NCI-H146 treated with DMSO at 0.1 percent for 48 hours (cell line): ENCODE measurements at regions not wholly inside any gene's neighbourhood (a gene's known extent, or its start where the extent isn't known, plus 50 kb on each side); places are given as distances from the start of the nearest gene placed in this dataset.

ENCODE experiments used
- DNase-seq: peaks from one replicate; lab custom pipeline; 2025; ENCODE audit not compliant: unreplicated experiment; lab: John Stamatoyannopoulos, UW

DNA sequence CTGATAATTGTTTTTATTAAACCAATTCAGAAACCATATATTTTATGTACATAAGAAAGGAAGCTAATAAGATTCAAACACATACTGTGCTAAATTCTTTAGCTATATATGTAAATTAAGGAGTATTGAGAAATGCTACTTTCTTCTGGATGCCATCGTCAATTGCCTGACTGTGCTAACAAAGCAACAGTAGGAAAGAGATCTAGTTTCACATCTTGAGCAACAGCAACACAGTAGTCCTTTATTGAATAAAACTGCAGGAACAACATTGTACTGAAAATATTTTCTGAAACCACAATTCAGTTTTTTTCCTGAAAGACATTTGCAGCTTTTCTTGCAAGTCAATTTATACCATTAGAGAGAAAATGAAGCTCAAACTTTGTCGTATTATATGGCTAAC, 1404.9 kb upstream of the SLC39A10 start:
- no peak for DNase-seq

DNA sequence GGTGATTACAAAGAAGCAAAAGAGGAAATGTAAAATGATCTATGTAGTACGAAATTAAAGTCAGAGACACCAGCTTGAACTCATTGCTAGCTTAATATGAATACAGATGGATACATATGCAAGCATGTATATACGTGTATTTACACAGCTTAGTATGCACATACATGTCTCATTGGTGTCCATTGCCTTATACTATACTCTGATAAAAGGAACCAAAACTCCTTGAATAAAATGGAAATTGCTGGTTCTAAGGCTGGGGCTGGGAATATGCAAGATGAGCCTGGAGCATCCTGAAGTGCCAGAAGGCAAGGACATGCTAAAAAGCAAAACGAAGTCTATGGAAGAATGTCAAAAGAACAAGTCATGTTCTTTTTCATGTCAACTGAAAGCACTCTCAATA, 1424.4 kb upstream of the SLC39A10 start:
- no peak for DNase-seq

DNA sequence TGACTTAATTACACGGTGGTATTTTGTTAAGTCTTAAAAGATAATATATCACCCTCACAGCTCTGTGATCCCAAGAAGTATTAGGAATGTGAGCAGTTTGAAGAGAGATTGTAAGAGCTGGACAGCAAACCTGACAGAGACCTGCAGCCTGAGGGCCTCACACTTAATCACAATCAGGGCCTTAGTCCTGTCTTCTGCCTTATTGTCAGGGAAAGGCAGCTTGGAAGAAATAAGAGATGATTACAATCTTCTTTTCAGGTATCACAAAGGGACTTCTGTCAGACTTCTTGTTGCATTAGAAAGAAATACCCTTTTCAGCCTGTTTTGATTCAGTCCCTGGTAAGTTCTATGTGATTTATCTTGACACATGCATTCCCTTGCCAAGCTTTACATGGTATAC, 1433.8 kb upstream of the SLC39A10 start:
- DNase-seq: no peak

DNA sequence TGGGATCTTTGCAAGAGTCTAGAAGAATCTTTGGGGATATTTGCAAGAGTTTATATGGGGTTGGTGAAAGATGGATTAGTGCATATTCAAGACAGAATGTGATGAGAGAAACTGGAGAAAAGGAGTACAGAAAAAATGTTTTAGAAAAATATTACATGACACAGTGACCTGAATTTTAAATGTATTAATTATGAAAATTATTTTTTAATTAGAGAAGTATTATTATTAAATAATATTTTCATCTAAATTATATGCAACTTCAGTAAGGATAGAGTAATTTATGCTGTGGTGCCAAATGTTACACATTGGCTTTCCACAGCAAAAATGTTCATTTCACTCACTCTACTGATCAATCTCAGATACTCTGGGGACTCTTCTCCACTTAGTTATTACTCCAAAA, 1442.8 kb upstream of the SLC39A10 start:
- no peak for DNase-seq

DNA sequence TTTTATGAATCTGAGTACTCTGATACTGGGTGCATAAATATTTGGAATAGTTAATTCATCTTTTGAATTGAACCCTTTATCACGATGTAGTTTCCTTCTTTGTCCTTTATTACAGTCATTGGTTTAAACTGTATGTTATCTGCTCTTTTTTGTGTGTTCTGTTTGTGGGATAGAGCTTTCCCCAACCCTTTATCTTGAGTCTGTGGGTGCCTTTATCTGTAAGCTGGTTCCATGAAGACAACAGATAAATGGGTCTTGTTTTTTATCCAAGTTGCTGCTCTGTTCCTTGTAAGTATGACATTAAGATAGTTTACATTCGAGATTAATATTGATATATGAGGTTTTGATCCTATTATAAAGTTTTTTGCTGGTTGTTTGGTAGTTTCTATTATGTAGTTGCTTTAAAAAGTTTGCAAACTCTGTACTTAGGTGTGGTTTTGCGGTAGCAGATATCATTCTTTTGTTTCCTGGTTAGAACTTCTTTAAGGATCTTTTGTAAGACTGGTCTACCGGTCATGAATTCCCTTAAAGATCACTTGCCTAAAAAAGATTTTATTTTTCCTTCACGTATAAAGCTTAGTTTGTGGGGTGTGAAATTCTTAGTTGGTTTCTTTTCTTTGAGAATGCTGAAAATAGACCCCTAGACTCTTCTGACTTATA, 1451.3 kb upstream of the SLC39A10 start:
- DNase-seq: no peak

DNA sequence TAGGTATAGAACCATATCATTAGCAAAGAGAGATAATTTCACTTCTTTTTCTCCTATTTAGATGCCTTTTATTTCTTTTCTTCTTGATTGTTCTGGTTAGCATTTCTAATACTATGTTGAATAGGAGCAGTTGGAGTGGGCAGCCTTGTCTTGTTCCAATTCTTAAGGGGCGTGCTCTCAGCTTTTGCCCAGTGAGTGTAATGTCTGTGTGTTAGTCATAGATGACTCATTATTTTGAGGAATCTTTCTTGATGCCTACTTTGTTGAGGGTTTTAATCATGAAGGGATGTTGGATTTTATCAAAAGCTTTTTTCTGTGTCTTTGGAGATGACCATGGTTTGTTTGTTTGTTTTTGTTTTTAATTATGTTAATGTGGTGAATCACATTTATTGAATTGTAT, 1453.1 kb upstream of the SLC39A10 start:
- no peak for DNase-seq

DNA sequence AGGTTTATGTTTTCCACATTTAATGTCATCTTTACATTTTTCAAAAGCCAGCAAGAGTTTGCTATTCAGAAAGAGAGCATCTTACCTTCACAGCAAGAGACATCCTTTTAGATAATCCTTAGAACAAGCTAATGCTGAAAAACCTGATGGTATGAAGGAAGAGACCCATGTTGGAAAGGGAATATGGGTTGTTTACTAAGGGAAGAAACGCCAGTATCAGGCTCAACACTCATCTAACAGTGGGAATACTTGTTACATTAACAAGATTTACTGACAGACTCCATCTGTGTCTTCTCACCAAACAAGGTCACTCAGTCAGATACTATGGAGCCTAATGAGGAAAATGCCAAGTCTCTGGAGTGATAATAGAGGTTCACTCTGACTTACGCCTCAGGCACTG, 1474.1 kb upstream of the SLC39A10 start:
- no peak for DNase-seq

DNA sequence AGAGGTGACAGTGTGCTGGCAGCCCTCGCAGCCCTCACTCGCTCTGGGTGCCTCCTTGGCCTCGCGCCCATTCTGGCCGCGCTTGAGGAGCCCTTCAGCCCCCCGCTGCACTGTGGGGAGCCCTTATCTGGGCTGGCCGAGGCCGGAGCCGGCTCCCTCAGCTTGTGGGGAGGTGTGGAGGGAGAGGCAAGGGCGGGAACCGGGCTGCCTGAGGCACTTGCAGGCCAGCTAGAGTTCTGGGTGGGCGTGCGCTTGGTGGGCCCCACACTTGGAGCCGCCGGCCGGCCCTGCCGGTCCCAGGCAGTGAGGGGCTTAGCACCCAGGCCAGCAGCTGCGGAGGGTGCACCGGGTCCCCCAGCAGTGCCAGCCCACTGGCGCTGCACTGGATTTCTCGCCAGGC, 1480.9 kb upstream of the SLC39A10 start:
- no peak for DNase-seq

DNA sequence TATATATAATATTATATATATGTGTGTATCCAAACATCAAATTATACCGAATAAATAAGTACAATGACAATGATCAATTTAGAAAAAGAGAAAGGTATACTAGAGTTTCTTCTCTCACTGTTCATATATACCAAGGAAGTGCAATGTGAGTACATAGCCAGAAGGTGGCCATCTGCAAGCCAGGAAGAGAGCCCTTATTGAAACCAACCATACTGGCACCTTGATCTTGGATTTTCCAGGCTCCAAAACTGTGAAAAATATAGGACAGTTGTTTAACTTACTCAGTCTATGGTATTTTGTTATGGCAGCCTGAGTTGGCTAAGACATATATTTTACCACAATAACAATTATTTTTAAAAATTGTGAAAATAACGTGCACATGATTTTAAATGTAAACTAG, 1490.2 kb upstream of the SLC39A10 start:
- DNase-seq: no peak

DNA sequence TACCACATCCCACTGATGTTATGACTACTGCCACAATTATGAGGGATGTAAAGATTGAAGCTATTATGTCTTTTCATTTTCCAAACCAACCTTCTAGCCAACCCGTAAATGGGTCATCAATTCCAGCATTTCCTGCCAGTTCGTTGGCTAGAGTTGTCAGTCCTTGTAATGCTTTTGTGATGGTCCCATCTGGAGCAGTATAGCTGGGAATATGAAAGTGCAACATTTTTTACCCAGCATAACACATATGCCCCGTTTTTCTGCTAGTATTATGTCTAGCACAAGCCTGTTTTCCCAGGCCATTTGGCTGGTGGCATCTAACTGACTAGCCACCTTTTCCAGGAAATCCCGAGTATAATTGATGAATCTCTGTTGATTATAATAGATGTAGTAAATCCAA, 1501.6 kb upstream of the SLC39A10 start:
- no peak for DNase-seq

DNA sequence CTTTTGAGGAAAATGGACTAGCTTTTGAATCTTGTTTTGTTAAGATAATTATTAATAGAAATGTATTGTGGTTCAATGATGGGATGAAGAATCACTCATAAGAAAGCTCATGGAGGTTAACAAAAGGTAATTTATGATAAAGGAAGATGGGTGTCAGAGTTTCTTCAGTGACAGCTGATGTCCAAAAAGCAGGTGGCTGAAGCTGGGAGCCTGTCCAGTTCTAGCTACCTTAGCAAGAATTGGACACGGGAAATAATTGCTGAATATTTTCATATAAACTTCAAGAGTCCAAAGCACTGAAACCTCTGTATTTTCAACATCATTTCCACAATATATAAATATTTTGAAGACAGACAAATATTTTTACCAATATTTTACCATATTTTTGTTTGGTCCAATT, 1505.8 kb upstream of the SLC39A10 start:
- no peak for DNase-seq

DNA sequence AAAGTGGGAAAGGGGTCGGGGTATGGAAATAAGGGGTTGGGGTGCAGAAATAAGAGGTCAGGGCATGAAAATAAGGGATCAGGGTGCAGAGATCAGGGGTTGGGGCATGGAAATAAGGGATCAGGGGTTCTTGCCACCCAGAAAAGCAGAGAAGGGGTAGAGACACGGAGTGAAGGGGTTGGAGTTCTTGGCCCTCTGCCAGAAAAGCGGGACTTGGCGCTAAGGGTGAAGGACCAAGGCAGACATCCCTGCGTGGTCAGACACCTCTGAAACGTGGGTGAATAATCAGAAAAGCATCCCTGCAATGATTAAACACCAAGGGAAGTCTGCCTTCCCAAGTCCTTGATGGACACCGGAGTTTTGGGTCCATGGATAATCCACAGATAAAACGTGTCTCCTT, 1521.6 kb upstream of the SLC39A10 start:
- no peak for DNase-seq

DNA sequence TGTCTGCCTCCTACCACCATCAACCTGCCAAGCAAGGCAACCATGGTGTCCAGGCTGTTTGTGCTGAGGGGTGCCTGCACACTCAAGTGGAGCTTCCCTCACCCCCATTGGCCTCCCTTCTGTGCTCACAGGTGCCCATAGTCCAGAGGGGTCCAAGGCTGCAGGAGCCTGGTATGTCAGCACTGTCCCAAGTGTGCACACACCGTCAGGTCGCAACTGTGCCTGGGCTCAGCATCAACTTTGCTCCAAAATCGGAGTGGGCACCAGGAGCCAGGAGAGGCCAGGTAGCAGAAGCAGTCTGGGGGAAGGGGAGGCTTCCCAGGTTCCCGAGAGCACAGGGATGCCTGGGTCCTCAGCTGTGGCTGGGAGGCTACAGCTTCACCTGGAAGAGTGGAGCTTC, 1528.2 kb upstream of the SLC39A10 start:
- DNase-seq: no peak

DNA sequence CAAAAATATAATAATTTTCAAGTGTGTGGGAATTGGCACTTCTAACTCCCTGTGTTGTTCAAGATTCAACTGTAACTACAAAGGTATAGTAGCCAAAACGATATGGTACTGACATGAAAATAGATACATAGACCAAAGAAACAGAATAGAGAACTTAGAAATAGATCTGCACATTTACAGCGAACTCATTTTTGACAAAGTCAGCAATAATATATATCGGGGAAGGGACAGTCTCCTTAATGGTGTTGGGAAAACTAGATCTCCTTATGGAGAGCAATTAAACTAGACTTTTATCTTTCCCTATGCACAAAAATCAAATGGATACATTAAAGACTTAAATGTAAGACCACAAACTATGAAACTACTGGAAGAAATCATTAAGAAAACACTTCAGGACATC, 1530.6 kb upstream of the SLC39A10 start:
- no peak for DNase-seq

DNA sequence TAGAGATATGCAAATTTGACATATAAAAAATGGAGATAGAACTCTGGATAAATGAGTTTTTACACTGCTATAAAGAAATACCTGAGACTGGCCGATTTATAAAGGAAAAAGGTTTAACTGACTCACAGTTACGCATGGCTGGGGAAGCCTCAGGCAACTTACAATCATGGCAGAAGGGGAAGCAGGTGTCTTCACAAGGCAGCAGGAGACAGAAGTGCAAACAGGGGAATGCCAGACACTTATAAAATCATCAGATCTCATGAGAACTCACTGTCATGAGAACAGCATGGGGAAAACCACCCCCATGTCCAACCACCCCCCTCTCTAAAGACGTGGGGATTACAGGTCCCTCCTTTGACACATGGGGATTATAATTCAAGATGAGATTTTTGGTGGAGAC, 1540.2 kb upstream of the SLC39A10 start:
- no peak for DNase-seq

DNA sequence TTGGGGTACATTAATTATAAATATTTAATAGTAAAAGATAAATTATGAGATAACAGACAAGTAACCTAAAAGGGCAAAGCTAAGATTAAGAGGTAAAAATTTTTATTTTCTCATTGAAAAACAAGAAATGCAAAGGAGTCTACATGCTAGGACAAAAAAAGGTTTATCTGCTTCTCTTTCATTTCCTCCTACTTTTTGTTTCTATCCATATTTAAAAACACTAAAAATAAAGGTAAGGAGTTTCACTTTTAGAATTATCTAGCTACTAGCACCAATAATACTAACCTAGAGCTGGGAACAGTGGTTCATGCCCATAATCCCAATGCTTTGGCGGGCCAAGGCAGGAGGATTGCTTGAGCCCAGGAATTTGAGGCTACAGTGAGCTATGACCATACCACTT, 1551.7 kb upstream of the SLC39A10 start:
- DNase-seq: no peak

DNA sequence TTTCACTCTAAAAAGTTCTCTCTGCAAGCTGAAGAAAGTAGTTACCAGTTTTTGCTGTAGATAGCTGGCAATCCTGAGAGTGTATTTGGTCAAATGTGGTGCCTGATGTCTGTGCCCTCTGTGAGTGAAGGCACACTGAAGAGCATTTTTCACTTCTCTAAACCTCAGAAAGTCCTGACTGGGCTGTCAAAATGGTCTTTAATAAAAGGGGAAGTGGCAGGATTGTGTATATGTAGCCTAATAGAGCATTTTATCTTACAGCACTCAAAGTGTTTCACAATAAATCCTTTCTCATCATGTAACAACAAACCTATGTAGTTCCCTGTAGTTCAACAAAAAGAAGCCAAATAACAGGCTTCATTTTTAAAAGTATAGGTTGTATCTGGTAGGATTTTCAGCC, 1552.3 kb upstream of the SLC39A10 start:
- DNase-seq: no peak

DNA sequence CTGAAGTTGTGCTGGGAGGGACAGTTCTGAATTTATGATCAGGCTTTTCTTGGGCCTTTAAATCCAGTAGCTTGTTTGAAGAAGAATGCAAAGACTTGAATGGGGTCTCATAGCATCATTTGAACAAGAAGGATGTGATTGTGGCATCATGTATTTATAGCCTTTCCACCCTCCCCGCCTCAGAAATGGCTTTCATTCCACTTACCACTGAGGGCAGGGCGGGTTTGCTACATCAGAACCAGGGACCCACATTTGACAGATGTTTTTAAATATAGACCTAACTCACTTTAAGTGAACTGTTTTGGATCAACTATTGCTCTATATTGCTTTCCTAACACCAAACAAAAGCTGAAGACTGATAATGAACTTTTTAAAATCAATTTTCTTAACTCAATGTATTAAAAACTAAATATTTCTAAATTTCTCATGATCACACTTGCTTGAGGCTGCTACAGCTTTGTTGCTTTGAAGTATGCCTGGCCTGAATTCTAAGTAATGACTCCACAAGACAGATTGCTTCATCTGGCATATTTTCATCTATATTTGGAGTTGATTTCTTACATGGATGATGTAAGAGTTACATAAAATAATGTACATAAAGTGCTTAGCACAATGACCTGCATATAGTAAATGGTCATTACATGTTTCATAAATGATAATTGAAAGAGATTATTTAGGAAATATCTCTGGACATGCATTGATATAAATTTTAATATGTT, 1552.9 kb upstream of the SLC39A10 start:
- no peak for DNase-seq

DNA sequence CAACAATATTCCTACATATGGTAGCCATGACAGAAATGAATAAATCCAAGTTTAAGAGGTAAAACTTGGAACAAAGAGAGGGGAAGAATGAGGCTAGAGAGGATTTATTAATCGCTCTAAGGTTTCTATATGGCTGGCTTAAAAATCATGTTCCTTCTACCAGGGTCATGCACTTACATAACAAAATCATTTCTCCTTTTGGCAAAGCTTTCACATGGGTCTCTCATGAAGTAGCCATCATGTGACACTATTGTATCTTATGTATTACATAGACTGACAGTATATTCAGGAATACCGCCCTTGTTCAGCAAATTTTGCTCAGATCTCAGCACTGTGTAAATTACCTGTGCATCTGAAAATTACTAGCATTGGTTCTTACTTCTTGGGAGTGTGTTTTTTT, 1554.5 kb upstream of the SLC39A10 start:
- DNase-seq: no peak

DNA sequence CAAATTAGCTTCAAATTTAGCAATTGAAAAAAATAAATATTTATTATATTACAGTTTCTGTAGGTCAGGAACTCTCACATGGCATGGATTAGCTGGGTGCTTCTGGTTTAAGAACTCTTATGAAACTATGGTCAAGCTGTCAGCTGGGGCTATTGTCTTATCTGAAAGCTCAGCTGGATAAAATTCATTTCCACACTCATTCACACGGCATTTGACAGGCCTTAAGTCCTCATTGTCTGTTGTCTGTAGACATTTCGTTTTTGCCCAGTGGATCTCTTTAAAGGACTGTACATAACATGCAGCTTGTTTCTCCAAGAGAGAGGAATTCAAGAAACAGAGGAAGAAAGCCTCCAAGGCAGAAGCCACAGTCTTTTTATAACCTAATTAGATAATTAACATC, 1556.8 kb upstream of the SLC39A10 start:
- no peak for DNase-seq

DNA sequence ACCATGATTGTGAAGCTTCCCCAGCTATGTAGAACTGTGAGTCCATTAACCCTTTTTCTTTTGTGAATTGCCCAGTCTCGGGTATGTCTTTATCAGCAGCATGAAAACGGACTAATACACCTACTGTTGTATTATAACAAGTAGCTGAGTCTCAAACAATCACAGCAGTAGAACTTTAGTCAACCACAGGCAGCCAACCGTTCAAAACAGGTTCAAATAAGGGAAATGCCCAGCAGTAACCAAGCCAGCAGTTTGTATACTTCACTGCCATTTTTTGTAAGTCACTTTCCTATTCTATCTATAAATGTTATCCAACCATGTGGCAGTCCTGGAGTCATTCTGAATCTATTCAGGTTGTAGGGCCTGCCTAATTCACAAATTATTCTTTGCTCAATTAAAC, 1560.6 kb upstream of the SLC39A10 start:
- DNase-seq: no peak

DNA sequence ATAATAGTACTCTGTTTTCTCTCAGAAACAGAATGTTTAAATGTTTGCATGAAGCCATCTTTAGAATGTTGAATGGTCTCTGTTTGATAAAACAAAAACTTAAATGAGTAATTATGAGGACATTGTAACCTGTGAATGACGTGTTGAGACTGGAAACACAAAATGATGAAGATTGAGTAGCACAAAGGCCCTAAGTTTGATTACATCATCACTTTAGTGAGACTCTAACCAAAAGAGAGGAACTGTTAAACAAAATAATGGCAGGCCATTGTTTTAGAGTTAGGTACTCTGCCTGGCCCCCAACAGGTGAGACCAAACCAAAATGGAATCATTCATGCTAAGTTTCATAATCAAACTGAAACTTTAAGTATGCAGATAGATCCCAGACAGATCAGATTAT, 1561.7 kb upstream of the SLC39A10 start:
- no peak for DNase-seq

DNA sequence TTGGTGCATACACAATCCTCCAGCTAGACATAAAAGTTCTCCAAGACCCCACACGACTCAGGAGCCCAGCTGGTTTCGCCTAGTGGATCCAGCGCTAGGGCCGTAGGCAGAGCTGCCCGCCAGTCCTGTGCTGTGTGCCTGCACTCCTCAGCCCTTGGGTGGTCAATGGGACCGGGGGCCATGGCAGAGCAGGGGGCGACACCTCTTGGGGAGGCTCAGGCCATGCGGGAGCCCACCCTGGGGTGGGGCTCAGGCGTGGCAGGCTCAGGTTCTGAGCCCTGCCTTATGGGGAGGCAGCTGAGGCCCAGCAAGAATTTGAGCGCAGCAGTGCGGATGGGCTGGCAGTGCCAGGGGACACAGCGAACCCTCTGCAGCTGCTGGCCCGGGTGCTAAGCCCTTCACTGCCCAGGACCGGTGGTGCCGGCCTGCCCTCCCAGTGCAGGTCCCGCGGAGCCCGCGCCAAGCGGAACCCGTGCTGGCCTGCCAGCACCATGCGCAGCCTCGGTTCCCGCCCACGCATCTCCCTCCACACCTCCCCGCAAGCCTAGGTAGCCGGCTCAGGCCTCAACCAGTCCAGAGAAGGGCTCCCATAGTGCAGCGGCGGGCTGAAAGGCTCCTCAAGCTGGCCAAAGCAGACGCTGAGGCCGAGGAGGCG, 1566.6 kb upstream of the SLC39A10 start:
- DNase-seq: no peak
